CD4-positive, alpha-beta T cell treated with Interleukin-17A for 1 hour (primary cell): ENCODE measurements at regions not wholly inside any gene's neighbourhood (a gene's known extent, or its start where the extent isn't known, plus 50 kb on each side); places are given as distances from the start of the nearest gene placed in this dataset.

ENCODE experiments used
- DNase-seq: peaks from one replicate; pipeline ENCODE4 v3.0.0-alpha.2; 2020

- no peak for DNase-seq
These were observed 465.4 kb upstream of the CCL2 start for GRCh38 chr17:33789658-33790057.

- DNase-seq, result no peak
These were observed 457.9 kb upstream of the CCL2 start for GRCh38 chr17:33797181-33797580.

GRCh38 chr17:33798308-33798707 lies 456.8 kb upstream of the CCL2 start:
- no peak for DNase-seq

GRCh38 chr17:33802349-33803198 lies 452.5 kb upstream of the CCL2 start:
- no peak for DNase-seq

GRCh38 chr17:33803199-33803685 lies 451.8 kb upstream of the CCL2 start:
- no peak for DNase-seq

- DNase-seq, result no peak
These were observed 451.4 kb upstream of the CCL2 start for GRCh38 chr17:33803686-33804085.

DNA sequence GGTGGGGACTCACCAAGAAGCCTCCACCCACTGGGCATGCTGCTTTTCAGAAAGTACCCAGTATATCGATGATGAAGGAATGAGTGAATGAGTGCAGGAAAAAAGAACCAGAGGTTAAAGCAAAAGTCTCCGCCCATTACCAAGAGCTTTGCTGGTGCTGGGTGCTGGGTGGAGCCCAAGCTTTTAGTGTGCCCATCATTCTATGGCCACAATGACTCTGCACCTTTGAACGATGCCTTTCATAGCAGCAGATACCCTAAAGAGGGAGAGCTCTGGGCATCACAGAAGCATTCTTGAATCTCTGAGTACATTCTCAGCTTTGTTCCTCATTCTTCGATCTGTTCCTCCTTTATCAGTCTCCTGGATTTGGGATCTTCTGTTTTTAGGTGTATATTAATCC lies 450.7 kb upstream of the CCL2 start:
- DNase-seq, result no peak

- DNase-seq, result no peak
These were observed 448.5 kb upstream of the CCL2 start for GRCh38 chr17:33806631-33807030.

DNA sequence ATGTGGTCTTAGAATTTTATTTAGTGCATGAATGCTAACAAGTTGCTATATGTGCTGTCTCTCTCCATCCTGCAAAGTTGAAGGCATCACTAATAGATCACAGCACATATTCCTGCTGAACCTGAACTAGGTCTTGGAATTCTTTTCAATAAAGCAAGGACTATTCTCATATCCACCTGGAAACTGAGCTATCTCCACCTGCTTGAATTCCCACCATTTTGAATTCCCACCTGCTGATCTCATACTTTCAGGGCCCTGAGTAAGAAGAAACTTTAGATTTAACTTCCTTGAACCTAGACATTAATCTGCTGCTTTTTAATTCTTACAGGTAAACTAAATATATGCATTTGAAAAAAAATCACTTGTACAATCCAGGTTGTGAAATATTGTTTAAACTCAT lies 445.3 kb upstream of the CCL2 start:
- DNase-seq, result no peak

GRCh38 chr17:33811004-33811760 lies 443.9 kb upstream of the CCL2 start:
- DNase-seq, result no peak

- DNase-seq, result no peak
These were observed 443.0 kb upstream of the CCL2 start for GRCh38 chr17:33811984-33812577.

DNA sequence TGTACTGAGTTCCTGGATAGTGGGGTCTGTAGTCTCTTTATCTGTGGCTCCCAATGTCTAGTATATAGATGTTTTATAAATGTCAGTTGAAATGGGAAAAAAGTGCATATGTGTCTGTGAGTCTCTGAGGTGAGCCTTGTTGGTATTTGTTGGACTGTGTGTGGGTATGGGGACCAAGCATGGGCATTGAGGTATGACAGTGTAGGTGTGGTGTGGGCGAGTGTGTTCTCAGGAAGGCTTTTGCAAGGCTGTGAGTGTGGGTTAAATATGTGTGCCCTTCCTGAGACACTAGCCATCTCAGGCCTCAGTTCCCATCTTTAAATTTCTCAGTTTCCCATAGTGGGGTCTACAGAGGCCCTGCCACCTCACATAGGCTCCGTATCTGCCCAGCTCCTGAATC lies 440.2 kb upstream of the CCL2 start:
- no peak for DNase-seq

DNA sequence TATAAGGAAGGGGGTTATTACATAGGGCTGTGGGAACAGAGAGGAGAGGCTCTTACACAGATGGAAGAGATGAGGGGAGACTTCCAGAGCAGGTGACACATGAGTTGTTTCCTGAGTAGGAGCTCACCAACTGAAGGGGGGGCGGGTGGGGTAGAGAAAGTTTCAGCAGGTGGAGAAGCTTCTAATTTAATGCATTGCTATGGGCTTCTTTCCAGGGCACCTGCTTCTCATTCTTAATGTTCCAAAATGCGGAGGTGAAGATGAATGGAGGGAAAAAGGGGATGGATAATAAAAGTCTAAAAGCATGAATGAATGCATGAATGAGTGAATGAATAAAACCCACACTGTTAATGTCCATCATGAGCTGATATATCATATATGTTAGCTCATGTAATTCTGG lies 439.0 kb upstream of the CCL2 start:
- no peak for DNase-seq

DNA sequence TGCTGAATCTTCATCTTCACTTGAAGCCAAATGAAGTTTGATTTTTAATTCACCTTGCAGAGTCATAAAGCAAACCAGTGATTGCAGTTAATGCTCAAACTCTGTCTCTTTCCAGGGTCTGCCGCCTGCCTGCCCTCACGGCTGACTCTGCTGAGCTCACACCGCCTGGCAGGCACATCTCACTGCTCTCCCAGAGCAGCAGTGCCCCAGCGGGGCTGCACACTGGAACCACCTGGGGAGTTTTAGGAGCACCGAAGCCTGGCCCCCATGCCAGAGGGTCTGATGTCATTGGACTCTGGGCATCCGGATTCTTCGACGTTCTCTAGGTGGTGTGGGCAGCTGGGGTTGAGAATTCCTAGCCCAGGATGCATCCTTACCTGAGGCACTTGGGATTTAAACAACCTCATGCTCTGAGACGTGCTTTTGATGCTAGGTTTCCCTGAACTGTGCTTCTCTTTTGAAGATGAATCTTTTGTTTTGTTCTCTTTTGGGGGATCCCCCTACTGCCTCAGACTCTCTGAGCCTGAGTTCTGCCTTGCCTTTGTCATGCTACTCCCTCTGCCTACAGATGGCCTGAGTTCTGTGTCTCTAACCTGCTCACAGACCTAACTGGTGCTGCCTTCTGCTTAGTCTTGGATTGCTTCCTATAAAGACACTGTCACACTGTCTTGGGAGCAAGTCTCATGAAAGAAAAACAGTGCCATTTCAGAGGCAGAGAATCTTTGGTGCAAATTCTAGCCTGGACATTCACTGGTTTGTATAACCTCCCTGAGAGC lies 438.1 kb upstream of the CCL2 start:
- DNase-seq, result no peak

DNA sequence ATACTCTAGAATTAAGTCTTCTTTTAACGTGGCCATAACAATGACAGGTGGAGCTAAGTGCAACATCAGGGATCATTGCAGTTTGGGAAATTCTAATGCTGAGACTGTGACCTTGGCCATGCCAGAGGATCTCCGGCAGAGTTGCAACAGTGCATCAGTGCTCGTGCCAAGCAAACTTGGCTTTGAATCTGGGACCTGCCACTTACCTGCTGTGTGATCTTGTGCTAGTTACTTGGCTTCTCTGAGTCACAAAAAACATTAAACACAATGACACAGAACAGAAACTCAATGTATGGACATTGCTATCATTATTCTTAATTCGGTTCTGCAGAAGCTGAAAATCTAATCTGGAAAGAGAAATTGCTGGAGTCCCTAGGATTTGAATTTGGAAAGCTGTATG lies 435.5 kb upstream of the CCL2 start:
- DNase-seq, result no peak

DNA sequence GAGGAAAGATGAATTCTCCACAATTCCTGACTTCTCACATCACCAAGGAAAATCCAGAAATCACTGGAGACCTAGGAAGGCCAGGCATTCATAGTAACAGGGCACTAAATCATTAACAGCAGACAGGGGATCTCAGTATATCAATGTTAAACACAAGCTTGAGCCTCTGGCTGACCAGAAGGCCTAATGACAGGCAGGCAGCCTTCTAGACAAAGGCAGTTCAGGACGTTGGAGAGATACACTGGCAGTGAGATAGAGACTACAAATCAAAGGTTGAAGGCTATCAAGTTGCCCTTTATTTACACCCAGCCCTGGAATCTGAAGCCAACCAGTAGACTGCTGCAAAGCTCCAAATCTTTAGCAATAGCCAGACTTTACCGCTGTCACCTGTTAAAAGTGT lies 422.8 kb upstream of the CCL2 start:
- no peak for DNase-seq

DNA sequence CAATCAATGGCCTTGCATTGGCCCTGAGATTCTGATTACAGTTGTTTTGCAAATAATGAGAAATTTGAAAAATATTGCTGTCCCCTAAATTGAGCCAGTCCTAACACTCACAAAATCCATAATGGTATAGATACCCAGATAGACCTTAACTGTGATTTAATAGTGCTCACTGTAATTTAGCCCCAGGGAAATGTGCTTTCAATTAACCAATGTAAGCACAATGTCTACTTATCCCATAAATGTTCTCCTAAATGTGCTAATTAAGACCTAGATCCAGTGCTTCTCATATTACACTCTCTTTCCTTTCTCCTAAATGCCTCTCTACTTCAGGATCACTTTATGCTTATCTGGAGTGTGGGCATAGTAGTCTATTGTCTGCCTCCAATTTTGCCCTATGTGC lies 417.8 kb upstream of the CCL2 start:
- no peak for DNase-seq

GRCh38 chr17:33838281-33838680 lies 416.8 kb upstream of the CCL2 start:
- no peak for DNase-seq

DNA sequence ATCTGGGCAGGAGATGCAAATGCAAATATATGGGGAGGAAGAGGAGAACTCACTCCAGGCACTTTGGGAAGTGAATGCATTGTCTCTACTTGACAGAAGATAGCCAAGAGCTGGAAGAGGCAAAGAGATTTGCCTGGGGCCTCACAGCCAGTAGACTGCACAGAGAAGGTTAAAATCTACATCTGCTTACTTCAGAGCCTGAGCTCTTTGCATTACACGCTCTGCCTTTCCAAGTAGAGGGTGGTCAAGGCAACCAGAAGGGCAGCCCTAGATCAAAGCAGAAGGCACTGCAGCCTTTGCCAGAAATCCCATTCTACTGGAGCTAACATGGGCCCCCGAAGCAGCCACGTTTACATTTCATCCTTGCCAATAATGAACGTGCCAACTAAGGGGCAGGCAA lies 407.2 kb upstream of the CCL2 start:
- no peak for DNase-seq

DNA sequence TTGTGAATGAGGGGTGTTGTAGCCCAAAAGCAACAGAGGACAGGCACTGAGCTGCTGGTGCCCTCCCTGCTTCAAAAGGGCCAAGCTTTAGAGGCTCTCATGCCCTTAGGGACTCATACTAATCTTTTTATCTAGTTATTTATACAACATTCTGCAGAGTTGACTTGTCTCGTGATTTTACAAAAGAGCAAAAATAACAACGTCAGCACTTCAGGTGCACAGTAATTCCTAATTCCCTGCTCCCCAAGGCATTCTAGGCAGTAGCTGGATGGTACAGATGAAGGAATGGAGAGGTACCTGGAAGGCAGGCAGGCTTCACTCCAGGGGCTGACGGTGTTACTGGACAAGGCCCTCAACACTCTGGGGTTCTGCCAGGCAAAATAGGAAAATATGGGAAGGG lies 406.7 kb upstream of the CCL2 start:
- no peak for DNase-seq

- DNase-seq, result no peak
These were observed 400.5 kb upstream of the CCL2 start for GRCh38 chr17:33854596-33854995.

GRCh38 chr17:33858121-33858520 lies 397.0 kb upstream of the CCL2 start:
- DNase-seq, result no peak

DNA sequence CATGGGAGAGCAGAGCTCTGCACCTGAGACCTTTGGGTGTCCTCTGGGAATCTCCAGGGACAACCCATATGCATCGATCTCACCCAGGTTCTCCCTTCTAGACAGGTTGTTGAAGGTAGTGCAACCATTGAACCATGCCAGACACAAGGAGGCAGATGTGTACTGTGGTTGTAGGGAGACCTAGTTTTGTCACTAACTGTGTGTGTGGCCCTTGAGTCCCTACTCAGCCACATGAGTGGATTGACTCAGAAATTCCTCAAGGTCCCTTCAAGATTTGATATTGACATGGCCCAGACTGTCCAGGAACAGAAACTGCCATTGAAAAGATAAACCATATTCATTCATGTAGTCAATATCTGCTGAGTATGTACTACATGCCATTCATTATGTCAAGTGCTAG lies 396.4 kb upstream of the CCL2 start:
- DNase-seq, result no peak
